HS-5 (cell line): ENCODE measurements at regions not wholly inside any gene's neighbourhood (a gene's known extent, or its start where the extent isn't known, plus 50 kb on each side); places are given as distances from the start of the nearest gene placed in this dataset.
"Not testable (repeated sequence)": the region's sequence is repeated elsewhere in the genome, so short reads cannot be mapped to it uniquely, and the experiment has no call there.

Experiments used
- DNase-seq: peaks from one replicate; pipeline ENCODE4 v3.0.0-alpha.2; 2012; ENCODE audit warnings: low read depth

GRCh38 chr10:109070492-109070891 is 852.8 kb downstream of the XPNPEP1 start:
- DNase-seq: no peak

- no peak for DNase-seq
Observed at GRCh38 chr10:109067031-109067430, 856.3 kb downstream of the XPNPEP1 start.

GRCh38 chr10:109065821-109066220 is 857.5 kb downstream of the XPNPEP1 start:
- no peak for DNase-seq

DNA sequence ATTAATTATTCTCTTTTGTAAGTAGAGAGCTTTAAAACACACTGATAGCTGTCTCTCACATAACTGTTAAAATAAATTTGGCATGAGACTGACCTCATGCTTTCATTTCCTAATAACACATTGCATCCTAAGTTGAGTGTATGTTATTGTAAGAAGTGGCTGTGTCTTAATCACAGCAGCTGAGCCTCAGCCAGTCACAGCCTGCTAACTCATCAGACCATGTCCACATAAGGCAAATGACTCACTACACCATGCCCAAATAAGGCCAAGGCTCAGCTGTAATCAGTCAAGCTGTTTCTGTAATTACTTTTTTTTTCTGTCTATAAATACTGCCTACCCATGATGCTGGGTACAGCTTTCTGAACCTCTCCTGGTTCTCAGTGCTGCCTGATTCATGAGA is 860.9 kb downstream of the XPNPEP1 start:
- DNase-seq: peak; percentile 20

- no peak for DNase-seq
Observed at GRCh38 chr10:109055243-109055642, 868.1 kb downstream of the XPNPEP1 start.

GRCh38 chr10:109047856-109048255 is 875.5 kb downstream of the XPNPEP1 start:
- no peak for DNase-seq

DNA sequence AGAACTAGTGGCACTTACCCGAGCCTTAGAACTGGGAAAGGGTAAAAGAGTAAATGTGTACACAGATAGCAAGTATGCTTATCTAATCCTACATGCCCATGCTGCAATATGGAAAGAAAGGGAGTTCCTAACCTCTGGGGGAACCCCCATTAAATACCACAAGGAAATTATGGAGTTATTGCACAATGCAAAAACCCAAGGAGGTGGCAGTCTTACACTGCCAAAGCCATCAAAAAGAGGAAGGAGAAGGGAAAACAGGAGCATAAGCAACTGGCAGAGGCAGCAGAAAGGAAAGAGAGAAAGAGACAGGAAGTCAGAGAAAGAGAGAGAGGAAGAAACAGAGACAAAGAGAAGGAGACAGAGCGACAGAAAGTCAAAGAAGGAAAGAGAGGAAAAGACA is 876.9 kb downstream of the XPNPEP1 start:
- not testable (repeated sequence) for DNase-seq

GRCh38 chr10:109040622-109041021 is 882.7 kb downstream of the XPNPEP1 start:
- DNase-seq: no peak

GRCh38 chr10:109037978-109038377 is 885.3 kb downstream of the XPNPEP1 start:
- DNase-seq: no peak

DNA sequence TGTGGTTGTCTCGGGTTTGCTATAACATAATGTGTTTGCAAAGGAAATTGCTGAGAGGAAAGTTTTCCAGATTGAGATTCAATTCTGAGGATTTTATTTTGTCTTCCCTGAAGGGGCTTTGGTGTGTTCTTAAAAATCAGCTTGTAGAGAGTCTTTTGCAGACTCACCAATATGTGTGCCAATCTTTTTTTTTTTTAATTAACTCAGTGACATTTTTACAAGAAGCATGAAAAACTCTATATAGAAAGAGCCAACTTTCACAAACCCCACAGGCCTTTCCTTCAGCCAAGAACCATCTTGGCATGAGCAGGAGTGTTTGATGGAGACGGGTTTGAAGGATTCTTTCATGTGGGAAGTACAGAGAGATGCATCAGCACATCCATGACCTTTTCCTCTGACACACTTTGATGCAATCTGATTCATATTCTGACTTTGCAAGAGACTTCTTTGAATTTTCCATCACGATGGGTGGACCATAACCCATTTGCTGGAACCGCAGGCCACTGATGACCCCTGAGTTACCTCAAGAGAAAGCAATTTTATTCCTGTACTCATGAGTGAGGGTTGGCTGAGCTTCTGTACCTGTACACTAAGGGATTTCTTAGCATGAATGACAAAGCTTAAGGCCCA is 892.6 kb downstream of the XPNPEP1 start:
- DNase-seq: no peak

GRCh38 chr10:109029870-109030269 is 893.4 kb downstream of the XPNPEP1 start:
- DNase-seq: no peak

DNA sequence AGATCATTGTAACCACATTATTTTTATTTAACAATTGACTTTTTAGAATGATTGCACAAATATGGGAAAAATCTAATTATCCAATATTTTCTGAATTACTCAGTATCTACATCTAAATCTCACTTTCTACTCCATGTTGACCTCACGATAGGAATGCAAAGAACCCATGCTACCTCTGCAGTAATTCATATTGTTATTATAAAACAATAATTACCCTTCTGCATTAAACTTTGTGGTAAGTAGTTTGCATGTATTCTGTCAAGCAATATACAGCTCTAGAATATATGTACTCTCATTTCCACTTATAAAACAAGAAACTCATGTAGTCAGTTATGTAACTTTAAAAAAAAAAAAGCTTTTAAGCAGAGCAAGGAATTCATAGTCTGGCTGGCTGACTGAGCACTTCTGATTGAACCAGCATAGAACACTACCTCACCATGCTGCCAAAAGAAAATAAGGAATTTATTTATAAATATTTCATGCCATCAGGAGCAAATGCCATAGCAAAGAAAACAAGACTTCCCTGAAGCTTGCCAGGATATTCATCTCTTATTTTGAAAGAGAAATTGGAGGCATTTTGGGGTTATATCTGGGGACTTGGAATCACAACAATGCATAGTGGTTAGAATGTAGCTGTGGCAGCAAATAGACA is 895.7 kb downstream of the XPNPEP1 start:
- DNase-seq: no peak

GRCh38 chr10:109025172-109025571 is 898.1 kb downstream of the XPNPEP1 start:
- no peak for DNase-seq

- DNase-seq: no peak
Observed at GRCh38 chr10:109022417-109023049, 900.8 kb downstream of the XPNPEP1 start.

- DNase-seq: peak; percentile 13
Observed at GRCh38 chr10:109019001-109019424, 904.3 kb downstream of the XPNPEP1 start.

GRCh38 chr10:109007514-109007913 is 915.8 kb downstream of the XPNPEP1 start:
- no peak for DNase-seq

- no peak for DNase-seq
Observed at GRCh38 chr10:108990441-108990840, 932.9 kb downstream of the XPNPEP1 start.

DNA sequence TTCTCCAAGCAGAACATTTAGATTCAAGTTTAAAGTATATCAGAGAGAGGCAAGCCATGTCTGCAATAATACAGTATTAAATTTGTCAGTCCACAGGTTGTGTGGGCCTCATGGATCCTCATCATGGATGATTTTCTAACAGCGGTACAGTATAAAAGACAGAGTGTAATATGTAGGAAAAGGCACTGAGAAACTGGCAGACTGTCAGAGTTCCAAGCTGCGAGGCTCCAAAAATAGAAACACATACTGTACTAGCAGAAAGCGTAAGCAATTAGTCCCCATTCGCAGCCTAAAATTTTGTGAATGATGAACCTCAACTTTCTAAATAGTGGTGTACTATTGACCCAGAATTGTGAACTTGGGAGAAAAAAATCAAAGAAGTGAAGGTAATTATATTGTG is 933.3 kb downstream of the XPNPEP1 start:
- no peak for DNase-seq

GRCh38 chr10:108982159-108982558 is 941.2 kb downstream of the XPNPEP1 start:
- DNase-seq: no peak

DNA sequence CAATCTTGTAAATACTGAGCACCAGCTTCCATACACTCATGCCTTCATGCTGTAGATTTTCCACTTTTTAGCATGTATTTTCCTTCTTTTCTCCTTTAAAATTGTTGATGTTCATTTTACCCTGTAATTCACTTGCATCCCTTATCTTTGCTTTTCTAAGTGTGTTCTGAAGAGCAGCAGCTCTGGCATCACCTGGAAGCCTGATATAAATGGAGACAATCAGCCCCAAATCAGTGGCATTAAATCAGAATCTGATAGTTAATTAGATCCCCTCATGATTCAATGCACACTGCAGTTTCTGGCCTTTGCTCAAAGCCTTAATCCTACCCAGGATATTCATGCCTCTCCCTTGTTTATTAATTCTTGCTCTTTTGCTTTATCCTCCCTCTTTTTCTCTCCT is 942.4 kb downstream of the XPNPEP1 start:
- no peak for DNase-seq

- DNase-seq: no peak
Observed at GRCh38 chr10:108975459-108976058, 947.8 kb downstream of the XPNPEP1 start.

DNA sequence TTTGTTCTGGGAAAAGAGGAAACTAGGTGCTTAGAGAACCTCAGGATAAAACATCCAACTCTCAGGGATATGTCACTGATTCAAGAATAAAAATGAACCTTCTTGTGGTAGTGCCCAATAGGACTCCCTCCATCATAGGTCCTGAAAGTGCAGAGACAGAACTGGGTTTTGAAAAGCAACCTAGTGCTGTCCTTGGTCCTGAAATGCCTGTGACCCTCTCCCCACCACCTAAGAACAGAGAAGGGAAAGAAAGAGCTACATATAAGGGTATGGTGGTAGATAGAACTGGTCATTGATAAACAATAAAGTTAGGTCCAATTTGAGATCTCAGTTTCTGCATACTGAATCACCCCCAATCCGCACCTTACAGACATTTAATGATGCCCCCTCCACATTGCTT is 953.3 kb downstream of the XPNPEP1 start:
- no peak for DNase-seq

DNA sequence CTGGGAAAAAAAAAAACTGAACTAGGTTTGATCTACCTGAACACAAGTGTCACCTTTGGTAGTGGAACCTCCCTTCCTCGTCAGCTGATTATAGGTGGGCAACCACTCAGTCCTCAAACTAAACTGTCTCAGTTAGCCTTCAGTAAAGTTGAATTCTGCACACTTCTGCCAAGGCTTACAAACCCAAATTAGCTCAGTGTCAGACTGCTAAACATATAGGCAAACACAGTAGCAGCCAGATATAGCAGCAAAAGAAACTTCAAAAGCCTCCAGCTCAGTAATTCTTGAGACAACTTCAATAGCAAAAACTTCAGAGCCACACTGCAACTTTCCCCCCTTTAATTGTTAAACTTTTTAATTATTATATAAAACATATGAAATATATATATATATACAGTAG is 956.9 kb downstream of the XPNPEP1 start:
- DNase-seq: no peak
